Effector CD4-positive, alpha-beta T cell (primary cell): ENCODE measurements at regions not wholly inside any gene's neighbourhood (a gene's known extent, or its start where the extent isn't known, plus 50 kb on each side); places are given as distances from the start of the nearest gene placed in this dataset.
"Not testable (repeated sequence)": the region's sequence is repeated elsewhere in the genome, so short reads cannot be mapped to it uniquely, and the experiment has no call there.

Experiments used
- DNase-seq: peaks from one replicate; pipeline ENCODE4 v3.0.0-alpha.2; 2020

DNA sequence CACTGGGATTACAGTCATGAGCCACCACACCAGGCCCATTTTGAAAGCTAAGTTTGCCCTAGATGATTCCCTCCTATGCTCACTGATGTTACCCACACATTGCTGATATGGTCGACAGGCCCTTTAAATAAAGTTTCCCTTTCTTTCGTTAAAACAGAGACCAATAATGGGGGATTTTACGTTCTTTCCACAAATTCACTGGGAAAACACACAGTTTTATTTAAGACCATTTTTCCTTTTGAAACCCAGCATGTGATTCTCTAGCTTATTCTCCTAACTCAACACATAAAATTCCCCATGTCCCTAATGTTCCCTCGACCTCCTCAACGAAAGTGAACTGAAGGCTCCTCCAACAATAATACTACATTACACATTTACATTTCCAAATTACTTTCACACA lies 223.2 kb downstream of the ANAPC1 start:
- no peak for DNase-seq

DNA sequence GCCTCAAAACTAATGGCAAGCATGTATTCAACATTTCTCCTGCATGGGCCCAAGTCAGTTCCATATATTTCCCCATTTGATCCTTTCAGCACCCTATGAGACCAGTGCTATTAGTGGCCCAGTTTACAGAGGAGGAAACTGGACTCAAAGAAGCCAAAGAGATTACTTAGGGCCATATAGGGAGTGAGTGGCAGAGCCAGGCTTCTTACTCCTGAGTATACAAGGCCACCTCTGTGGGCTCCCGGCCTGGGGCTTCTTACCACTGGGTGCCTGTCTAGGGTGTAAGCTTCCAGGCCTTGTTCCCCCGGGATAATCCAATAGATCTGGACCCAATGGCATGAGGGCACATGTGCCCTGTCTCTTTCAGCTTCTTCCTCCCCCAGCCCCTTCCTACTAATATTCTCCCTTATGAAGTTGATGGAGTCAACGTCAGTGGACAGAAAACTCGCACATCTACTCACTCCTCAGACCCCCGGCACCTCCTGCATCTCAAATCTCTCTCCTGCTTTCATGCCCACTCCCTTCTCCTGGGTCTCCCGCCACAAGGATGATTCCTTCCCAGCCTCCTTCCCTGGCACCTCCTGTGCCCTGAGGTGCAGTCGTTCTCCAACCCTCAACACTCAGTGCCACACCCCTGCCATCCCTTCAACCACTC lies 222.6 kb downstream of the ANAPC1 start:
- DNase-seq, result no peak

DNA sequence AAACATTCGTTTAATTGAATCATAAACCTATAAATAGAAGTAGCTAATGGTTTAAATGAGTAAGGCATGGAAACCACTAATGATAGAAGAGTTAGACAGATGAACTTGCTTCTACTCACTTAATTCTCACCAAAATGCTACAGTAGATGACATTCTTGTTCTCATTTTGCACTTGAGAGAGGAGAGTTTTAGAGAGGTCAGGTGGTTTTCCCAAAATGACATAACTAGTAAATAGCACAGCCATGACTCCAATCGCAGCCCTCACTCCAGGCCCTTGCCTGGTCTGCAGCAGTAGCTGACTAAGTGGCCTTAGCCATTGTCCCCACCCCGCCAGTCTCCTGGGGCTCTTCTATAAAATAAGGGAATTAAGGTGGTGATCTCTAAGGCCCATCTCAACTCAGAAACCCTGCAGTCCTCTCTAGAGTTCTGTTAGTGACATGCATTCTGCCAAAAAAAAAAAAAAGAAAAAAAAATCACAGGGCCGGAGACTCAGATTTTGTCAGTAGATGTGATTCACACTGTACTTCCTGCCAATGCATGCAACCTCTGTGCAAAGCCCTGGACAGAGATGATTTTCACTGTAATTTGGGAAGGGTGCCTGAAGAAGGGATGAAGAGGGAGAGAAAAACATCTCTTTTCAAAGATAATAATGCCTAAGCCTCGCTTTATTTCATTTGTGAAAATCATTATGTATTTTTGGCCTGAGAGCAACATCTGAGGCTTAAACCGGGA lies 221.8 kb downstream of the ANAPC1 start:
- DNase-seq, result no peak

DNA sequence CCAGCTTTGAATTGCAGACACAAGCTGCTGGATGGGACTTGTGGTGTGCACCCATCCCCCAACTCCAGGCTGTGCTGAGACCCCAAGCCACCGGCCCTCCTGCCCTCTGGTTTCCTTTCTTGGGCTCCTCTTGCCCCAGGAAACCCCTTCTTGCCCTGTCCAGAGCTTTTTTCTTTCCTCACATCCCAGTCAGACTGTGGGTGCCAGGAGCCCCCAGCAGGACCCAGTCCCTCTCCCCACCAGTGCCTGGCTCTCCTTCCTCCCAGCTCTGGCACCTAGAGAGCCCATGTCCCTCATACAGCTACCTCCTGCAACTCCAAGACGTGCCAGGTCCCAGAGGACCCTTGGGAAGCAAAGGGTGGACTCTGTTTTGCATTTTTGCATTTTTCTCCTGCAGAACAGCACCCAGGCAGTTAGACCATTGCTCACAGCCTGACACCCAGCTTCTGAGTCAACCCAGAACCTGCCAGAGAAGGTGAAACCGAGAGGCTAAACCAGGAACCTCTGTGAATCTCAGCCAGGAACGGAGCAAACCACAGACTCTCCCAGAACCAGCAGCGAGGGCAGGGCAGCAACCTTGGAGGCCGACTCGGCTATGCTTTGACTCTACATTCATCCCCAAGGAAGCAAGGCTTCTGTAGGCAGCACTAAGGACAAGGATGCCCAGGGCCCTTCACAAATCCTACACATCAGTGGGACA lies 221.1 kb downstream of the ANAPC1 start:
- DNase-seq, result no peak

DNA sequence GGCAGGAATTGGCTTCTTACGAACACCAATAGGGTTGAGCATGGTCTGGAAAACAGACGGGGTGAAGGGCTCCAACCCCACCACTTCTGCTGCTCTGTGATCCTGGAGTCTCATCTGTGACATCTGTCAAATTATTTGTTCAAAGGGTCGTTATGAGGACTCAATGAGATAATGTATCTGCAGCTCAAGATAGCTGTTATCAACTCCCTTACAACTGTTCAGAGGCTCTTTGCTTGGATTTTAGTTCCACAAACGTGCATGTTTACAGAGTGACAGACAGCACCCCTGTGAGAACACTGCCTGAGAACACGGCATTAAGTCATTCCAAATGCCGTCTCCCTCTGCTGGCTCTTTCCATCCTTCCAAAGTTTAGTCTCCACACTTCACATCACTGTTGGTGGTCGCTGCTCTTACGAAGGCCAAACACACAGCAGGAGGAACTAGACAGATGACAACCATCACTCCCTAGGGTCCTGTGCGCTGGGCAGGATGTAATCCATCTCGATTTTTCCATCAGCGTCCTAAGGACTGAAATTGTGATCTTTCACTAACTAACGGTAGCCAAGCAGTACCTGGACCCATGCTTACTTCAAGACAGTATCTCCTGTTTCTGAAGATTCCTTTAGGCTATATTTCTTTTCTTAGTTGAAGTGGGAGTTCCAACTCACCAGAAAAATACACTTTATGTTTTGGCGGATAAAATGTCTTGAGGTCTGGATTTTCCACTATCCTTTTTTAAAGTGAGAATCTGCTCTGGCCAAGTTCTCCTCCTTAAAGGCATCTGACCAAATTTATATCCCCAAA lies 220.3 kb downstream of the ANAPC1 start:
- DNase-seq, result no peak

DNA sequence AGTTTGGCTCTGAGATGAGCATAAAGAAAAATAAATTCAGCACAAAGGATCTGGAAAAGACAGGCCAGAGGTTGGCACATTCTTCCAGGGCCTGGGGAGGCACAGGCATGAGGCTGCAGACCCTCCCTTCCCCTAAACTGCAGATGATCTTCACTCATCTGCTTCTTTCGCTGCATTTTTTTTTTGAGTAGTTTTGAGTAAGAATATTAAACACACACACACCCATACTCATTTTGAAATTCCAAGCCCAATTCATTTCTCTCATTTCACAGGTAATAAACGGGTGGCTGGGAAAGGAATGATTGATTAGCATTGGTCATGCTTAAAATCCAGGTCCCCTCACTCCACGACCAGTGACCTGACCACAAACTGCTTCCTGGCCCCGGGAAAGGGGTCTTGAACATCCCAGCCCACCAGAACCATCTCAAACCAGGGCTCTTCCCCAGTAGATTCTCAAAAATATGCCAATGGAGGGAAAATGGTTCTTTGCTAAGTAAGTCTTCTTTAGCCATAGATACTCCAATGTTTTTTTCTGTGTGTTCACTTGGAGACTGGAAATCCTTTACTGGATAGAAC lies 219.6 kb downstream of the ANAPC1 start:
- DNase-seq, result no peak

DNA sequence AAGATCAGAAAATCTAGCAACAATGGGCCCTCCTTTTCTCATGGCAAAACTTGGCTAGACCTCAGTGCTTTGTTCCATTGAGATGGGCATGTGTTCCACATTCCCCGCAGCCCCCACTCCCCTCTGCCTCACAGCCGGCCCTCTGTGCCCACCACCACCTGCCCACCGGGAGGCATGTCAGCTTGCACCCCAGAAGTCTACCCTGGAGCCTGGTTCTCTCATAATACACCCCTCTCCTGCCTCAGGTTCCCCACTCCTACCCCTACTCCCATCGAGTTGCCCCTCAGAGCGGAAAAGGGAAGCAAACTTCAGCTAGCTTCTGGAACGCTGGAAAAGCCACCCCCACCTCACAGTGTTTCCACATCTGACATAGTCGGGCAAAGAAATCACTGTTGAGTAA lies 219.0 kb downstream of the ANAPC1 start:
- no peak for DNase-seq

DNA sequence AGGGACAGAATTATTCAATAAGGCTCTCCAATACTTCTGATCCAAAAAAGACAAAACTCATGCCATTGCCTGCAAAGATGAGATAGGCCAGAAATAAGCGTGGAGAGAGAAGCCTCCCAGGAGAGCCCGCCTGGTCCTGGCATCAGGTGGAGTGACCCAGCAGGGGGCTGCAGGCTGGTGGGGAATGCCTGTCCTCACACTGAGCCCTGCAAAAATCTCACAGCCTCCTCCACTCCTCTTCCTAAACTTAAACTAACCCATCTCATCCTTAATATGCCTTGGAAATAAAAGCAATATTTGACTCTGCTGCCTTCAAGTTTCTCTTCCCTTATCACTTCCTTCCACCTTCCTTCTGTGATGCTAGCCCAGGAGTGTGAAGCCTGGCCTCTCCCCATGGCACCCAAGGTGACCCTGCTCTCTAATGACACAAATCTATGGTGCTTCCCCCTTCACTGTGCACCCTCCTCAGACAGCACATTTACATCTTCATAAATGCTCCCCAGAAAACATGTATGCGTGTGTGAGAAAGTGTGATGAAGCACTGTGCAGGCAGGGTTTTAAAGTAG lies 218.4 kb downstream of the ANAPC1 start:
- no peak for DNase-seq

DNA sequence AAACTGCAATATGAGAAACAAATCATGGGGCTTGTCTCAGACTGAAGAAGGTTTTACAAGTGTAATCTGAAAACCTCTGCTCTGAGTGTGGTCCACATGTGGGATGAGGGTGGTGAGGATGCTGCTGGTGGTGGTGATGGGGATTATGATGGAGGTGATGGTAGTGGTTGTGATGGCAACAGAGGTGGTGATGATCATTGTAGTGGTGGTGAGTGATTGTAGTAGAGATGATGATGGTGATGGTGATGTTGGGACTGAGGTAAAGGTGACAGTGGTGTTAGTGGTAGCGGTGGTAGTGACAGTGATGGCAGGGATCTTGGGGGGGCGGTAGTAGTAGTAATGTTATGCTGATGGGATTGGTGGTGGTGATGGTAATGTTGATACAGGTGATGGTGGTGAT lies 217.8 kb downstream of the ANAPC1 start:
- DNase-seq, result no peak

DNA sequence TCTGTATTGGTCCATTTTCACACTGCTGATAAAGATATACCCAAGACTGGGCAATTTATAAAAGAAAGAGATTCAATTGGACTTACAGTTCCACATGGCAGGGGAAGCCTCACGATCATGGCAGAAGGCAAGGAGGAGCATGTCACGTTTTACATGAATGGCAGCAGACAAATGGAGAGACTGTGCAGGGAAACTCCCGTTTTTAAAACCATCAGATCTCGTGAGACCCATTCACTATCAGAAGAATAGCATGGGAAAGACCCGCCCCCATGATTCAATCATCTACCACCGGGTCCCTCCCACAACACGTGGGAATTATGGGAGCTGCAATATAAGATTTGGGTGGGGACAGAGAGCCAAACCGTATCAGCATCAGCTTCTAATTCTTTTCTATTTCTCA lies 217.0 kb downstream of the ANAPC1 start:
- no peak for DNase-seq

DNA sequence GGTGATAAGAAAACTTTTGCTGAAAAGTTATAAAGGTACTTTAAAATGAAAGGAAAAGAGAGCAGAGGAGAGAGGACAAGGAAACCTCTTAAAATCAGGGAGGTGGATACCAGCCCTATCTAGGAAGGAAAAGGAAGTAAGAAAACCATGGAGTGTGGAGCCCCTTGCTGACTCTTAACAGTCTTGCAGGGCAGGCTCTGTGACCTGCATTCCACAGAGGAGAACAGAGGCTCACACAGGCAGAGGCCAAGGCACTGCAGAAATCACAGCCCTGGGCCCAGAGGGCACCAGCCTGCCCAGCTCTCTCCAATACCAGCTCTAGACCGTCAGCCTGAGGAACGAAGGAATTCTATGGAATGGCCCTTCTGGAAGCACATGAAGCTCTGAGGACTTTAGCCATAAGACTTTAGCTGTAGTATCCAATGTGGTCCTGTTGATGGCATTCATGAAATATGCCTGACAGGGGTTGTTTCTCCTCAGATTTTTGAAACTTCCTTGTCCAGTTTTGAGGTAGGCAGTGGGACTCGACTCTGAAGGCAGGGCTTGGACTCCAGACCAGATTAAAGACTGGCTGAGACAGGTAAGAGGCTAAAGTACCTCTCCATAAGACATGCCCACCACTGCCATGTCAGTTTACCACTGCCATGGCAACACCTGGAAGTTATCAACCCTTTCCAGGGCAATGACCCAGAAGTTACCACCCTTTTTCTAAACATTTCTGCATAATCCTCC lies 216.3 kb downstream of the ANAPC1 start:
- DNase-seq, result no peak

DNA sequence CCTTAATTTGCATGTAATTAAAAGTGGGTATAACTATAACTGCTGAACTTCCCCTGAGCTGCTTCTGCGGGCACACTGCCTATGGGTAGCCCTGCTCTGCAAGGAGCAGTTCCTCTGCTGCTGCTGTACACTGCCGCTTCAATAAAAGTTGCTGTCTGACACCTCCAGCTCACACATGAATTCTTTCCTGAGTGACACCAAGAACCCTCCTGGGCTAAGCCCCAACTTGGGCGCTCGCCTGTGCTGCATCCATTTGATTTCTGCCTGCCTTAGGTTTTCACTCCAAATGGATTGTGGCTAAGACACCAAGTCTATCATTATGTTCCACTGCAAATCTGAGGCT lies 215.7 kb downstream of the ANAPC1 start:
- DNase-seq, result no peak

DNA sequence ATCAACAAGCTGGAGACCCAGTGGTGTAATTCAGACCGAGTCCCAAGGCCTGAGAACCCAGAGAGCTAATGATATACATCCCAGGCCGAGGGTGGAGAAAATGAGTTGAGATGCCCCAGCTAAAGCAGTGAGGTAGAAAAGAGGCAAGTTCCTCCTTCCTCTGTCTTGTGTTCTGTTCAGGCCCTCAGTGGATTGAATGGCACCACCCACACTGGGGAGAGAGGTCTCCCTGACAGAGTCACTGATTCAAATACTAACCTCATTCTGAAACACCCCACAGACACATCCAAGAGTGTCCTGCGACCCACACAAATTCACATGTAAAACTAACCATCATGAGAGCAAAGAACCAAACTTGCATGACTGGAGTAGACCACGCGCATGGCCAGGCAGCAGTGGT lies 215.3 kb downstream of the ANAPC1 start:
- DNase-seq, result no peak

DNA sequence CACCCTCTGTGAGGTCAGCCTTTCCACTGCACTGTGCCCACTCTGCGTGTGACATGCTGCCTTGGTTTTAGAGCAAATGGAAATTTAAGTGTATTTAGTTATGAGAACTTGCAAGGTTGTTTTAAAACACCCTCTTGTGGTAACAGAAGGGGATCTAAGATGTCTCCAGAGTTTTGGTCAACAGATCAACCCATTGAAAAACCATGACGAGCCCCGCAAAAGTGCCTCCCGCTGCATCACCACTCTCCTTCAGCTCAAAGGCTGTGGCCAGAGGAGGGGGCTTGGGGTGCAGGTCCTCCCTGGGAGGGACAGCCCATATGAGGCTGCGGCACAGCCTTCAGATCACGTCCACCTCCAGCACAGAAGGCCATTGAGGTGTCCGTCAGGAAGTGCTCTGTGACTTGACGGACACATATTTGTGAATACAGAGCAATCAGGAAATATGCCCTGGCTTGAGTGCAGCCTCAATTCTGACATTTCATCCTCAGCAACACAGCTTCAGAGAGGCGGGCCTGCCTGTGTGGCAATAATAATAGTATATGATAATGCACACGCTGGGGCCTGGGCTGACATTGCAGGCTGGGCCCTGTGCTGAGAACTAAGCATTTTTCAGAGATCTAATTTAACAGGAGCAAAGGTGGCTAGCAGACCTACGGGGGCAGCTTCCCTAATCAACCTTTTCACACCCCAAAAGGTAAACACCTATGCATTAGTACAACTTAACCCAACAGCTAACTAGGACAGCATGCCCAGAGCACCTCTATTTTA lies 213.9 kb downstream of the ANAPC1 start:
- no peak for DNase-seq

DNA sequence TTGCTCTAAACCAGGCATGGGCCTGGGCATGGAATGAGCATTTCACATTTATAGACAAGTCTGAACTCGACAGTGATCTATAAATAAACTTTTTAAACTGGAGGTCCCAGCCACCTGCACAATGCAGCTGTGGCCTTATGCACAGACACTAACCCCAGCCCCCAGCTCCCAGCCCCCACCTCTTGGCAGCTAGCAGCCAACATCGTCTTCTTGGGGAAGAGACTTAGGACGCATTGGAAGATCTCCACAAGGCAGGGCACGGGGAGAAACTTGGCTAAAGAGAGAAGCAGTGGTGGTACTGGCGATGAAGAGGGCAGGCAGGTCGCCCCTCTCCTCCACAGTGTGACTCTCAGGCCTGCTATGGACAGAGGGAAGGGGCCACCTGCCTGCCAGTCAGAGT lies 213.2 kb downstream of the ANAPC1 start:
- DNase-seq, result no peak

DNA sequence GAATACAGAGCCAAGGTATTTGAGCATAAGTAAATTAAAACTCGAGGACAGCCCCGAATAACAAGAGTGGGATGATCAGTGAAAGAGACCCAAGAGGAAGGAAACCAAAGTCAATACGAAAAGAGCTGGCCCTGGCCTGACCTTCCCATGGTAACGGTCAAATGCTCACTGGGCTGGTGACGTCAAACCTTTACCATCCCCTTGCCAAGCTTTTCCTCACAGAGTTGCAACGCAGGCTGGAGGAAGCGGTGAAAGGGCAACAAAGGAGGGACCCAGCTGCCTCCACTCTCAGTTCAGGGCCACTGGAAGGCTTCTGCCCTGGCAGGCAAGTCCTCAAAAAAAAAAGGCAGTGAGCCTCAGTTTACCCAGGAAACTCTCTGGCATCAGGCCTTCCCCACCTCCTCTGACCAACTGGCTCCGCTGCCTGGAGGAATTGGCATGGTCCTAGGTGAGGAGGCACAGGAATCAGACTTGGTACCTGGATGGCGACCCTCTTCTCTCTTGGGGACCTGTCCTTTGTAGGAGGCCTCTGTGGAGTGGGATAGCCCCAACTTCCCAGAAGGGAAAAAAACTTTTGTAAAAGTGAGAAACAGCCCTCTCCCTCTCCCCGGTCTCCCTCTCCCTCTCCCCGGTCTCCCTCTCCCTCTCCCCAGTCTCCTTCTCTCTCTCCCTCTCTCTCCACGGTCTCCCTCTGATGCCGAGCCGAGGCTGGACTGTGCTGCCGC lies 212.4 kb downstream of the ANAPC1 start:
- no peak for DNase-seq

DNA sequence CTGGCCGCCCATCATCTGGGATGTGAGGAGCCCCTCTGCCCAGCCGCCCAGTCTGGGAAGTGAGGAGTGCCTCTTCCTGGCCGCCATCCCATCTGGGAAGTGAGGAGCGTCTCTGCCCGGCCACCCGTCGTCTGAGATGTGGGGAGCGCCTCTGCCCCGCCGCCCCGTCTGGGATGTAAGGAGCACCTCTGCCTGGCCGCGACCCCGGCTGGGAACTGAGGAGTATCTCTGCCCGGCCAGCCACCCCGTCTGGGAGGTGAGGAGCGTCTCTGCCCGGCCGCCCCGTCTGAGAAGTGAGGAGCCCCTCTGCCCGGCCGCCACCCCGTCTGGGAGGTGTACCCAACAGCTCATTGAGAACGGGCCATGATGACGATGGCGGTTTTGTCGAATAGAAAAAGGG lies 211.4 kb downstream of the ANAPC1 start:
- DNase-seq, result not testable (repeated sequence)

DNA sequence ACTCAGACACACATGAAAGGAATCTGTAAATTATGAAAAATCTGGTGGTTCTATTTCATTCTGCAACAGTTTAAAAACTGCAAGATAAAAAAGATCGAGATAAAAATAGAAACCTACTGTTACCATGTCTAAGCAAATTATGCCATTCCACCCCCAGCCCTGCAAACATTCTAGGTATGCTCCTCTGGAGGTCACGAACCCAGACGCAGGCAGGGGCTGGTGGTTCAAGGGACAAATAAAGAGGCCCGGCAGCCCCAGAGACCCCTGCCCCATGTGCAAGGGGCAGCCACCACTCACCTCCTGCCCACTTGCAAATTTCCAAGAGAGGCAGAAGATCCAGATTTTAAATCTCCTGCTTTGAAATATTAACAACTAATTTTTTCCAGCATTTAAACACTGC lies 210.5 kb downstream of the ANAPC1 start:
- no peak for DNase-seq

DNA sequence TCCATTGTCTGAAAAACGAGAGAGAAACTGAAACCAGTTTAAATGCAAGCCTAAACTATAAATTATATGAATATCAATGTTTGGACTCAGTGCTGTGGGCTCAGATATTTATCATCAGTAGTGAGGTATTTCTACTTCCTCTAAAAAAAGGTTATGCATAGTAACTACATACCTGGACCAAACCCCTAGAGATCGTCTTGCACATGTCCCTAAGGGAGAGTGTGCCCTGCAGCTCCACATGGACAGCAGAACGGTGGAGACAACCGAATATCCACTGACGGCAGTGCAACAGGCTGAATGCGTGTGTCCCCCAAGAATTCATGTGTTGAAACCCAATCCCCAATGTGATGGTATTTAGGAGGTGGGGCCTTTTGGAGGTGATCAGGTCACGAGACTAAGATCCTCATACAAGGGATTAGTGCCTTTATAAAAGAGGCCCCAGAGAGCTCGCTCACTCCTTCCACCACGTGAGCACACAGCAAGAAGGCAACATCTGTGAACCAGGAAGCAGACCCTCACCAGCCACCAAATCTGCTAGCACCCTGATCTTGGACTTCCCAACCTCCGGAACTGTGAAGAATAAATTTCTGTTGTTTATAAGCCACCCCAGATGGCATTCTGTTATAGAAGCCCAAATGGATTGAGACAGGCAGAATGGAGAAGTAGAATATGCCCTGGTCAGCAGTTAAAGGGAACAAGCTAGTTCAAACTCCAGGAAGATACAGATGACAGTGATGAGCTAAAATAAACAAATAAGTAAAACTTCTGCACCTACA lies 208.4 kb downstream of the ANAPC1 start:
- no peak for DNase-seq
